H1 (cell line): ENCODE measurements at regions not wholly inside any gene's neighbourhood (a gene's known extent, or its start where the extent isn't known, plus 50 kb on each side); places are given as distances from the start of the nearest gene placed in this dataset.

Experiments
- ASH2L ChIP-seq: fragments of 200-600, 300-600 bp; sonication (generic); IDR thresholded peaks from one replicate; pipeline ENCODE4 v1.7.1; 2017; ENCODE audit warnings: low read length
- BACH1 ChIP-seq: IDR thresholded peaks from 2 replicates; pipeline ENCODE4 v1.6.1; 2012; ENCODE audit warnings: low read length, improper control_type of control experiment
- CHD7 ChIP-seq: fragments of 300-600 bp; sonication (generic); IDR thresholded peaks from 2 replicates; pipeline ENCODE4 v1.7.1; 2012; ENCODE audit warnings: low read length, moderate library complexity, mild to moderate bottlenecking, inconsistent platforms; ENCODE audit not compliant: insufficient replicate concordance
- E2F6 ChIP-seq: IDR thresholded peaks from 2 replicates; pipeline ENCODE4 v1.6.1; 2012; ENCODE audit warnings: inconsistent platforms
- KDM1A ChIP-seq: fragments of 200-600, 300-600 bp; sonication (generic); IDR thresholded peaks from 2 replicates; pipeline ENCODE4 v1.7.1; 2016; ENCODE audit warnings: mild to moderate bottlenecking, low read length, borderline replicate concordance
- MAFK ChIP-seq: IDR thresholded peaks from 2 replicates; pipeline ENCODE4 v1.6.1; 2012; ENCODE audit warnings: low read depth, mild to moderate bottlenecking, improper control_type of control experiment, low read length
- SIX5 ChIP-seq: IDR thresholded peaks from 2 replicates; pipeline ENCODE4 v1.6.1; 2011; ENCODE audit warnings: mild to moderate bottlenecking, low read depth, low read length
- SUZ12 ChIP-seq: fragments of 200-600 bp; sonication (generic); IDR thresholded peaks from 2 replicates; pipeline ENCODE4 v1.6.1; 2012; ENCODE audit warnings: mild to moderate bottlenecking, inconsistent platforms, low read length, moderate library complexity, mixed read lengths
- USF2 ChIP-seq: IDR thresholded peaks from 2 replicates; pipeline ENCODE4 v1.6.1; 2011; ENCODE audit warnings: low read length, improper control_type of control experiment
- ZNF274 ChIP-seq: IDR thresholded peaks from 2 replicates; pipeline ENCODE4 v1.7.0; 2012; ENCODE audit warnings: low read length, borderline replicate concordance; ENCODE audit errors: extremely low read depth

- TF ChIP-seq CHD7 (no peak), ZNF274 (no peak), E2F6 (no peak), KDM1A (no peak), ASH2L (no peak), BACH1 (no peak), MAFK (no peak), USF2 (no peak), SIX5 (no peak), SUZ12 (no peak)
Observed at GRCh38 chr21:18588001-18588662, 184.5 kb upstream of the TMPRSS15 start (continued).
